ENCODE measurements at regions not wholly inside any gene's neighbourhood (a gene's known extent, or its start where the extent isn't known, plus 50 kb on each side); places are given as distances from the start of the nearest gene placed in this dataset.

DNA sequence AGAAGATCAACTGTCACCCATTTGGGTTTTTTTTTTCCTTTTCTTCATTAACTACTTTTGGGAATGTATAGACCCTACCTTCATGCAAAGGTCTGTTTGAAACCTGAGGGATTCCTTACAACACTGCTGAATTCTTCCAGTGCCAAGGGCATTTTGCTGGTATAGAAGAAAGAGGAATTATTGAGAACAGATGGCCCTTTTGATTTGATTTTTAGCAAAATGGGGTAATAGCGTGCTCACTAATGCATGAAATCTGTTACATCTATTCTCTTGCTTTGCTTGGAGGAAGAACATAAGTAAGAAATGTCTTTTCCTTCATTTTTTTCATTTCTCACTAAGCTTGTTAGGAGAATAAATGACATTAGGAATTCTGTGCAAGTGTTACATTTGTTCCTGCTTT is 501.9 kb downstream of the TMEM135 start:
- no peak overlapping the region for H3K27ac ChIP-seq (ENCODE audit: low read length)
- no peak overlapping the region for H2AFZ ChIP-seq (ENCODE audit: low read length)
- CTCF ChIA-PET, result no interaction called here
- H4K20me1 ChIP-seq (ENCODE audit: low read length), result no peaks in the 10 kb centered on the region
- no TSS peak for BruUV-seq (replicated peaks)
- 0 out of 2 replicates have a peak, but pooled peaks cover 10% of the 10 kb centered on the region for H3K9me3 ChIP-seq (ENCODE audit: low read length)
- POLR2A ChIA-PET (ENCODE audit: unreplicated experiment), result no interaction called here
- DNase-seq, result no peak
- H3K9ac ChIP-seq (ENCODE audit: low read length), result no peak overlapping the region
- H3K4me3 ChIP-seq (ENCODE audit: low read length), result no peak overlapping the region
- no peaks in the 10 kb centered on the region for H3K4me1 ChIP-seq (ENCODE audit: insufficient read depth, low read length)
- no peaks in the 10 kb centered on the region for H3K36me3 ChIP-seq (ENCODE audit: low read depth, low read length)
- no peak for ATAC-seq
- no peaks in the 10 kb centered on the region for H3F3A ChIP-seq (ENCODE audit: low read length, unreplicated experiment)
- no peaks in the 10 kb centered on the region for H3K79me2 ChIP-seq (ENCODE audit: low read length)
- H3K9me2 ChIP-seq (replicated peaks; ENCODE audit: low read length), result no peaks in the 10 kb centered on the region
- intact Hi-C loops (cut with micrococcal nuclease), result no loop called here
- H3K27me3 ChIP-seq (ENCODE audit: low read length), result 0 out of 2 replicates have a peak, but pooled peaks cover 4% of the 10 kb centered on the region
- H3K4me2 ChIP-seq (ENCODE audit: low read length), result no peak overlapping the region
- TF ChIP-seq EZH2 (IDR thresholded peaks at IDR 0.05; ENCODE audit: low read length, unreplicated experiment) (no peak), CTCF (conservative IDR thresholded peaks at IDR 0.05; ENCODE audit: low read depth, low read length) (no peak), EZH2phosphoT487 (IDR thresholded peaks at IDR 0.05; ENCODE audit: borderline replicate concordance, low read length) (no peak)

DNA sequence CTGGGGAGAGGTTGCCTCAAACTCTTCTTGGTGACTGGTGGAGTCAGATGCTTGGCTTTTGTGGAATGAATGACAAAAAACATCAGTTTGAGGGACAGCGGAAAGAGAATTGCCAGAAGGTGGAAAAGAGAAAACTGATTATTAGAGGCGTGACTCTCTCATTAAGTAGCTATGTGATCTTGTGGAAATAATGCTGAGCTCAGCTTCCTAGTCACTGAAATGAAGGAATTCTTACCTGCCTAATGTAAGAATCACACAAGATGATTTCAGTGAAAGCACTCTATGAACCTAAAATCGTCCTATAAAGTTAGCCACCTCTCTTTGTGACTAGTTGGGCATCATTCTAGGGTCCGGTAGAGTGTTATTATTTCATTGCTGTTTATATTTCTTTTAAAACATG is 498.8 kb downstream of the TMEM135 start:
- CTCF ChIA-PET, result no interaction called here
- H4K20me1 ChIP-seq (ENCODE audit: low read length), result no peaks in the 10 kb centered on the region
- H3K9ac ChIP-seq (ENCODE audit: low read length), result no peak overlapping the region
- no peak overlapping the region for H3K4me3 ChIP-seq (ENCODE audit: low read length)
- BruUV-seq (replicated peaks), result no TSS peak
- no peak overlapping the region for H2AFZ ChIP-seq (ENCODE audit: low read length)
- POLR2A ChIA-PET (ENCODE audit: unreplicated experiment), result no interaction called here
- DNase-seq (no peak), ATAC-seq (no peak)
- H3K9me2 ChIP-seq (replicated peaks; ENCODE audit: low read length), result no peaks in the 10 kb centered on the region
- H3K79me2 ChIP-seq (ENCODE audit: low read length), result no peaks in the 10 kb centered on the region
- intact Hi-C loops (cut with micrococcal nuclease), result no loop called here
- no peak for TF ChIP-seq EZH2phosphoT487 (IDR thresholded peaks at IDR 0.05; ENCODE audit: borderline replicate concordance, low read length)
- no peak for TF ChIP-seq CTCF (conservative IDR thresholded peaks at IDR 0.05; ENCODE audit: low read depth, low read length)
- TF ChIP-seq EZH2 (IDR thresholded peaks at IDR 0.05; ENCODE audit: low read length, unreplicated experiment), result no peak
- H3K27ac ChIP-seq (ENCODE audit: low read length), result no peak overlapping the region
- no peaks in the 10 kb centered on the region for H3K4me1 ChIP-seq (ENCODE audit: insufficient read depth, low read length)
- no peaks in the 10 kb centered on the region for H3F3A ChIP-seq (ENCODE audit: low read length, unreplicated experiment)
- no peak overlapping the region for H3K4me2 ChIP-seq (ENCODE audit: low read length)
- no peaks in the 10 kb centered on the region for H3K36me3 ChIP-seq (ENCODE audit: low read depth, low read length)
- H3K9me3 ChIP-seq (ENCODE audit: low read length), result no peaks in the 10 kb centered on the region
- H3K27me3 ChIP-seq (ENCODE audit: low read length), result 0 out of 2 replicates have a peak, but pooled peaks cover 4% of the 10 kb centered on the region

DNA sequence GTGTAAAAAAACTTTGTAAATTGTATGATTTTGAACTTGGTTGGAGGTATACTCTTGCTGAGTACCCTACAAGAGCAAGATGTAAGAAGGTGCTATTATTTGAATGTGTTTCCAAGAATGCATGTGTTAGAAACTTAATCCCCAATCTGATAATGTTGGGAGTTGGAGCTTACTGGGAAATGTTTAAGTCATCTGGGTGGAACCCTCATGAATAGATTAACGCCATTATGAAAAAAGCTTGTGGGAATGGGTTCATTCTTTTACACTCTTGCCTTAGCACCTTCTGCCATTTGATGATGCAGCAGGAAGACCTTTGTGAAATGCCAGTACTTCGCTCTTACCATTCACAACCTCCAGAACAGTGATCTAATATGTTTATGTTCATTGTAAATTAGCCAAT is 498.3 kb downstream of the TMEM135 start:
- POLR2A ChIA-PET (ENCODE audit: unreplicated experiment), result no interaction called here
- Histone ChIP-seq H3F3A (ENCODE audit: low read length, unreplicated experiment) (no peaks in the 10 kb centered on the region), H3K4me2 (ENCODE audit: low read length) (no peak overlapping the region), H3K9ac (ENCODE audit: low read length) (no peak overlapping the region), H3K9me3 (ENCODE audit: low read length) (no peaks in the 10 kb centered on the region), H3K79me2 (ENCODE audit: low read length) (no peaks in the 10 kb centered on the region), H3K27me3 (ENCODE audit: low read length) (0 out of 2 replicates have a peak, but pooled peaks cover 4% of the 10 kb centered on the region), H4K20me1 (ENCODE audit: low read length) (no peaks in the 10 kb centered on the region), H2AFZ (ENCODE audit: low read length) (no peak overlapping the region), H3K9me2 (replicated peaks; ENCODE audit: low read length) (no peaks in the 10 kb centered on the region), H3K27ac (ENCODE audit: low read length) (no peak overlapping the region), H3K4me1 (ENCODE audit: insufficient read depth, low read length) (no peaks in the 10 kb centered on the region), H3K36me3 (ENCODE audit: low read depth, low read length) (no peaks in the 10 kb centered on the region), H3K4me3 (ENCODE audit: low read length) (no peak overlapping the region)
- no peak for DNase-seq
- CTCF ChIA-PET, result no interaction called here
- no peak for TF ChIP-seq CTCF (conservative IDR thresholded peaks at IDR 0.05; ENCODE audit: low read depth, low read length)
- TF ChIP-seq EZH2phosphoT487 (IDR thresholded peaks at IDR 0.05; ENCODE audit: borderline replicate concordance, low read length), result no peak
- no peak for TF ChIP-seq EZH2 (IDR thresholded peaks at IDR 0.05; ENCODE audit: low read length, unreplicated experiment)
- BruUV-seq (replicated peaks), result no TSS peak
- intact Hi-C loops (cut with micrococcal nuclease), result no loop called here
- no peak for ATAC-seq

Measured in PC-3 (cell line).